ENCODE measurements at regions not wholly inside any gene's neighbourhood (a gene's known extent, or its start where the extent isn't known, plus 50 kb on each side); places are given as distances from the start of the nearest gene placed in this dataset.

DNA sequence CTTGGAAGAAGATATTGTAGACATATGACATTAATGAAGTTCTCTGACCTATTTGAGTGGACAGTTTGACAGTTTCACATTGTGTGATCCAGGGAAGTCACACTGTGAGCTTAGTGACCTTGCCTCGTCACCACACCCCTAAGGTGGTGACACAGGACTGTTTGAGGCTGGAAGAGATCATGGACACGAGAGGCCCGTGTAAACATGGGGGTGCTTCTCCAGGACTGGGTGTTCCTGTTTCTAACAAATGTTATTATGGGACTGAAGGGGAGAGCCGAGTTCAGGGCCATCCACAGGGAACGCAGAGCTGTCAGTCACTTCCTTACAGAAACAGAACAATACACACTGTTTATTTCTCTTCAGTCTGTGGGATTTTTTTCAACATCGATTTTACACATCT, 96.5 kb upstream of the DNAJC19 start:
- Histone ChIP-seq H3K27ac (no peak overlapping the region), H3K36me3 (no peaks in the 10 kb centered on the region), H3K4me3 (no peak overlapping the region), H3K4me1 (no peaks in the 10 kb centered on the region), H3K27me3 (no peaks in the 10 kb centered on the region), H3K9me3 (peaks cover 0 to under 1% of the 10 kb centered on the region in 2 donors)
- TF ChIP-seq, protein P1, sequence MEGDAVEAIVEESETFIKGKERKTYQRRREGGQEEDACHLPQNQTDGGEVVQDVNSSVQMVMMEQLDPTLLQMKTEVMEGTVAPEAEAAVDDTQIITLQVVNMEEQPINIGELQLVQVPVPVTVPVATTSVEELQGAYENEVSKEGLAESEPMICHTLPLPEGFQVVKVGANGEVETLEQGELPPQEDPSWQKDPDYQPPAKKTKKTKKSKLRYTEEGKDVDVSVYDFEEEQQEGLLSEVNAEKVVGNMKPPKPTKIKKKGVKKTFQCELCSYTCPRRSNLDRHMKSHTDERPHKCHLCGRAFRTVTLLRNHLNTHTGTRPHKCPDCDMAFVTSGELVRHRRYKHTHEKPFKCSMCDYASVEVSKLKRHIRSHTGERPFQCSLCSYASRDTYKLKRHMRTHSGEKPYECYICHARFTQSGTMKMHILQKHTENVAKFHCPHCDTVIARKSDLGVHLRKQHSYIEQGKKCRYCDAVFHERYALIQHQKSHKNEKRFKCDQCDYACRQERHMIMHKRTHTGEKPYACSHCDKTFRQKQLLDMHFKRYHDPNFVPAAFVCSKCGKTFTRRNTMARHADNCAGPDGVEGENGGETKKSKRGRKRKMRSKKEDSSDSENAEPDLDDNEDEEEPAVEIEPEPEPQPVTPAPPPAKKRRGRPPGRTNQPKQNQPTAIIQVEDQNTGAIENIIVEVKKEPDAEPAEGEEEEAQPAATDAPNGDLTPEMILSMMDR (IDR thresholded peaks at IDR 0.05) = no peak
- TF ChIP-seq POLR2A (IDR thresholded peaks at IDR 0.05) (no peak), POLR2AphosphoS5 (IDR thresholded peaks at IDR 0.05) (no peak)
- no peak for DNase-seq (ENCODE audit: low spot score in 2 of 2)
- intact Hi-C loops (cut with DNase I; ENCODE audit: low total_unique reads) = no loop called here

DNA sequence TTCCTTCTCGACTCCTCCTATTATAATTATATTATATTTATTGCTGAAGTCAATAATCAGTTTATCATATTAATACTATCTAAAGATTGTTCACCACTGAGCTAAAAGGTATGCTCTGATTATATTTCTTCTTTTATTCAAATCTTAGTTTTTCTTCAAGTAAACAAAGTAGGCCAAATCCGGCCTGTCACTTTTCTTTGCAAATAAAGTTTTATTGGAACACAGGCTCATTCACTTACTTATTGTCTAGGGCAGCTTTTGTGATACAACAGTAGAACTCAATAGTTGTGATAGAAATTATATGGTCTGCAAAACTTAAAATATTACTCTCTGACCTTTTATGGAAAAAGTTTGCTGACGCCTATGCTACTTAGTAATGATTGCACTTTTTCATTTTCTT, 92.4 kb upstream of the DNAJC19 start:
- H3K27me3 ChIP-seq = no peaks in the 10 kb centered on the region
- no peaks in the 10 kb centered on the region for H3K36me3 ChIP-seq
- no peaks in the 10 kb centered on the region for H3K4me1 ChIP-seq
- H3K9me3 ChIP-seq = no peaks in the 10 kb centered on the region
- TF ChIP-seq, protein P1 (IDR thresholded peaks at IDR 0.05) = no peak
- no peak for TF ChIP-seq POLR2AphosphoS5 (IDR thresholded peaks at IDR 0.05)
- no peak for TF ChIP-seq POLR2A (IDR thresholded peaks at IDR 0.05)
- intact Hi-C loops (cut with DNase I; ENCODE audit: low total_unique reads) = no loop called here
- H3K4me3 ChIP-seq = no peak overlapping the region
- H3K27ac ChIP-seq = no peak overlapping the region
- DNase-seq (ENCODE audit: low spot score in 2 of 2) = no peak

DNA sequence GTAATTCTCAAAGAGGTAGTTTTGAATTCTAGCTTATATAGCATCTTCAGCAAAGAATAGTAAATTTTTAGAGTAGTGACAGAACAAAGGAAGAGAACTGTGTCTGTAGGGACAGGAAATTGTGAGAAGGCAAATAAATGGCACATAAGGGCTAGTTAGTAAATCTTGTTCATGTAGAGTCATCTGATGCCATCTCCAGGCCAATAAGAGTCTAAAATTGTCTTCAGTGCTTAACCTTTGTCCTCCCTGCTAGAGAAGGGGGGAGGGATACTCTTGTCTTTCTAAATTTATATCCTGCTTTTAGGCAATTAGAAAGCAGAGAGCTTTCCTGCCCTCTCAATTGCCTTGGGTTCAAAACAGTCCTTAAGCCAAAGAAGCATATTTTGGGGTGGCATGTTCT, 87.0 kb upstream of the DNAJC19 start:
- H3K9me3 ChIP-seq = peaks cover 0 to 12% of the 10 kb centered on the region in 2 donors
- DNase-seq (ENCODE audit: low spot score in 2 of 2) = no peak
- TF ChIP-seq, protein P1 (IDR thresholded peaks at IDR 0.05) = no peak
- TF ChIP-seq POLR2AphosphoS5 (IDR thresholded peaks at IDR 0.05) (no peak), POLR2A (IDR thresholded peaks at IDR 0.05) (no peak)
- intact Hi-C loops (cut with DNase I; ENCODE audit: low total_unique reads) = no loop called here
- no peaks in the 10 kb centered on the region for H3K36me3 ChIP-seq
- H3K4me3 ChIP-seq = no peak overlapping the region
- H3K27me3 ChIP-seq = no peaks in the 10 kb centered on the region
- no peaks in the 10 kb centered on the region for H3K4me1 ChIP-seq
- no peak overlapping the region for H3K27ac ChIP-seq

DNA sequence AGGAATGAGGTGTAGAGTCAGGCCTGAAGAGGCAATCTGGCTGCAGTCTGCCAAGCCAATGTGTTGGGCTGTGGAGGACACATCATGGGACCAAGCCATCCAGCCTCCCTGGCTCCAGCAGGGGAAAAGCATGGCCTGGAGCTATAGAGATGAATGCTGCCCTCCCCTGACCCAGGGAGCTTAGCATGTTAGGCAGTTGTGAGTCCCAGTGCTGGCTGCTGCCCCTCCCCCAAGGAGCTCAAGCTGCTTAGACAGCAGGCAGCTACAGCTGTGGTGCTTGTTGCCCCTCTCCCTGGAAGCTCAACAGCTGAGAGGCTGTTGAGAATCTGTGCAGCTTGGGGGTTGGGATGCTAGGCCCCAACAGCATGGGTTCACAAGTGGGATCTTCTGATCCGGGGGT, 85.6 kb upstream of the DNAJC19 start:
- intact Hi-C loops (cut with DNase I; ENCODE audit: low total_unique reads) = no loop called here

DNA sequence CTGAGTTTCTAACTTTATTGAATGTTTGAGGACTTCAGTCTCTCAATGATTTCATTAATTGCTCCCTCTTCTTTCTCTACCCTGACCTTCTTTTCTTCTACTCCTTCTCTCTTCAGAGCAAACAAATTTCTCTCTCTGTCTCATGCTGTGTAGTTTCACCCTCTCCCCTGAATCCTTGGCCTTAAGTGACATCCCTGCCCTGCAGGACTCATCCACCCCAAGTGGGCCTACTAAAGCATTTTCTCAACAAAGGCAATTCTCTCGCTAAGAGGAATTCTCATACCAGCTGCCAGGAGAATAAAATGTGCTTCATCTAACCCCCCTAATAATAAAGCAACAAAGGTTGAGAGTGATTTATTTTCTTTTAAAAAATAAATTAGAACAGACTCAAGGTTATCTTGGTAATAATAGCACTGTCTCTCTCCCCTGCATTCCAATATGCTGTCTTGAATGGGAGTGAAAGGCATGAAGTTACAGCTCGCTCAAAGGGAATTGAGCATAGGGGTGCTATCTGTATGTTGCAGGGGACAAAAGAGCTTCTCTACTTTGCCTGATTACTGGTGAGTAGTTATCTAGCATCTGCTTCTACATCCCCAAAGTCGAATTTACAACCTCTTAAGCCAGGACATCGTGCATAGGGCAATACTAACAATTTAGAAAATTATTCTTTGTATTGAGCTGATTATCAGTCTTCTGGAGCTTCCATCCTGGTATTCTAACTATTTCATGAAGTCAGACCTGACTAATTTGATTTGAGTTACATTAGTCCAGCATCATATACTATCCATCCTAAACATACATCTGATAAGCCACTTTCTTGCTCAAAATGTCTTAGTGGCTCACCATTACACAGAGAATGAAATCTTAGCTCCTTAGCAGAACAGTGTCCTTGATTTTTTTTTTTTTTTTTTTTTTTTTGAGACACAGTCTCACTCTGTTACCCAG, 76.9 kb upstream of the DNAJC19 start:
- intact Hi-C loops (cut with DNase I; ENCODE audit: low total_unique reads) = no loop called here
- no peaks in the 10 kb centered on the region for H3K36me3 ChIP-seq
- no peak overlapping the region for H3K4me3 ChIP-seq
- no peak overlapping the region for H3K27ac ChIP-seq
- TF ChIP-seq POLR2A (IDR thresholded peaks at IDR 0.05) (no peak), POLR2AphosphoS5 (IDR thresholded peaks at IDR 0.05) (no peak)
- TF ChIP-seq, protein P1 (IDR thresholded peaks at IDR 0.05) = no peak
- no peak for DNase-seq (ENCODE audit: low spot score in 2 of 2)
- no peaks in the 10 kb centered on the region for H3K27me3 ChIP-seq
- no peaks in the 10 kb centered on the region for H3K4me1 ChIP-seq
- H3K9me3 ChIP-seq = no peaks in the 10 kb centered on the region

More for the DNA sequence above, 85.6 kb upstream of the DNAJC19 start:
- Histone ChIP-seq H3K36me3 (no peaks in the 10 kb centered on the region), H3K9me3 (peaks cover 0 to 12% of the 10 kb centered on the region in 2 donors), H3K4me1 (no peaks in the 10 kb centered on the region), H3K4me3 (no peak overlapping the region), H3K27ac (no peak overlapping the region), H3K27me3 (no peaks in the 10 kb centered on the region)
- DNase-seq (ENCODE audit: low spot score in 2 of 2) = no peak
- no peak for TF ChIP-seq POLR2AphosphoS5 (IDR thresholded peaks at IDR 0.05)
- TF ChIP-seq POLR2A (IDR thresholded peaks at IDR 0.05) = no peak
- TF ChIP-seq, protein P1 (IDR thresholded peaks at IDR 0.05) = no peak
